ENCODE measurements at regions not wholly inside any gene's neighbourhood (a gene's known extent, or its start where the extent isn't known, plus 50 kb on each side); places are given as distances from the start of the nearest gene placed in this dataset.

DNA sequence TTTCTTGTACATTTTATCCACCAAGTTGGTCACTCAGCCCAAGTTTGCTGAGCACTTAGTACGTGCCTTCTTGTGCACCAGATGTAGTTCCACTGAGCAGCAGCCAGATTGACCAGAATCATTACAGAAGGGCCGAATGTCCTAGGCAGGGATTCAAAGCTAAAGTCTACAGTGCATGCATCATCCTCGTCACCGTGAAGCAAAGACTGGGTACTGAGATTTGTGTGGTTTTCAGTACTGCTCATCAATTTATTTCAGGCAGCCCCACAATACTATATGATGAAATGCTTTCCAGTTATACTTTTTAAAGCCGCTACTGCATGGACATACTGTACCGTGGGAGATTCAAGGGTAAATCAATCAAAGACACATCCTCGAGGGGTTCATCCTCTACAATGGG, 227.0 kb downstream of the ARRDC4 start:
- Histone ChIP-seq H3K27ac (ENCODE audit: low read depth, low read length) (no peak overlapping the region), H3F3A (ENCODE audit: control insufficient read depth, insufficient read depth) (no peaks in the 10 kb centered on the region), H3K4me2 (ENCODE audit: low read length) (no peak overlapping the region), H3K36me3 (ENCODE audit: control insufficient read depth, low read length) (no peaks in the 10 kb centered on the region), H3K27me3 (ENCODE audit: control insufficient read depth, low read length) (peaks cover 6% of the 10 kb centered on the region), H3K9me3 (ENCODE audit: control insufficient read depth, insufficient read depth, low read length) (no peaks in the 10 kb centered on the region), H4K20me1 (ENCODE audit: control insufficient read depth, insufficient read depth, low read depth, low read length) (no peaks in the 10 kb centered on the region), H3K9me2 (replicated peaks; ENCODE audit: control insufficient read depth, low read length) (no peaks in the 10 kb centered on the region), H3K4me3 (ENCODE audit: low read length) (no peak overlapping the region), H3K79me2 (ENCODE audit: control insufficient read depth, low read length) (no peaks in the 10 kb centered on the region), H3K4me1 (ENCODE audit: control insufficient read depth, low read length) (no peaks in the 10 kb centered on the region)
- TF ChIP-seq CTCF (IDR thresholded peaks at IDR 0.05; ENCODE audit: low read depth, low read length, poor library complexity, severe bottlenecking) (no peak), EZH2phosphoT487 (IDR thresholded peaks at IDR 0.05; ENCODE audit: borderline replicate concordance, low read length) (no peak)

- Histone ChIP-seq H3K9me3 (ENCODE audit: control insufficient read depth, insufficient read depth, low read length) (no peaks in the 10 kb centered on the region), H3K4me1 (ENCODE audit: control insufficient read depth, low read length) (no peaks in the 10 kb centered on the region), H3K9me2 (replicated peaks; ENCODE audit: control insufficient read depth, low read length) (no peaks in the 10 kb centered on the region), H3K27me3 (ENCODE audit: control insufficient read depth, low read length) (peaks cover 6% of the 10 kb centered on the region; the same call in 1 of the 2 replicates), H3K27ac (ENCODE audit: low read depth, low read length) (no peak overlapping the region), H3F3A (ENCODE audit: control insufficient read depth, insufficient read depth) (no peaks in the 10 kb centered on the region), H3K4me2 (ENCODE audit: low read length) (no peak overlapping the region), H3K79me2 (ENCODE audit: control insufficient read depth, low read length) (no peaks in the 10 kb centered on the region), H3K4me3 (ENCODE audit: low read length) (no peak overlapping the region), H4K20me1 (ENCODE audit: control insufficient read depth, insufficient read depth, low read depth, low read length) (no peaks in the 10 kb centered on the region), H3K36me3 (ENCODE audit: control insufficient read depth, low read length) (no peaks in the 10 kb centered on the region)
- TF ChIP-seq CTCF (IDR thresholded peaks at IDR 0.05; ENCODE audit: low read depth, low read length, poor library complexity, severe bottlenecking) (no peak), EZH2phosphoT487 (IDR thresholded peaks at IDR 0.05; ENCODE audit: borderline replicate concordance, low read length) (no peak)
These were observed 230.4 kb downstream of the ARRDC4 start for GRCh38 chr15:98190914-98191313.

DNA sequence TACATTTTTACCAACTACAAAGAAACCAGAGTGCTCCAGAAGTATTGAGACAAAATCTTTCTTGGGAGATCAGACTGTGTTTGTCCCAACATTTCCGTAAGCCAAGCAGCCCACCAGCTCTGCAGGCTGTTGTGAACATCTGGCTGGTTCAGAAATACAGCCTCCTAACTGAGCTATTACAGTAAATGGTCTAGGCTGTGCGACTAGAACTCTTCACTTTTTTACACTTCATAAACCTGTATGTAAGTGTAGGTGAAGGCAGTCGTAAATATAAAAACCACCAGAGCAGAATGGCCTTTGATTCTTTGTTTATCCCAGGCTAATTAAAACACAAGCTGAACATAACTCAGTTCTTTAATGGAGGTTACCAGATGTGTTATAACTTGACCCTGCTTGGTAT, 235.3 kb downstream of the ARRDC4 start:
- no peaks in the 10 kb centered on the region for H3K36me3 ChIP-seq (ENCODE audit: control insufficient read depth, low read length)
- H3K27ac ChIP-seq (ENCODE audit: low read depth, low read length) = no peak overlapping the region
- no peaks in the 10 kb centered on the region for H4K20me1 ChIP-seq (ENCODE audit: control insufficient read depth, insufficient read depth, low read depth, low read length)
- no peaks in the 10 kb centered on the region for H3K79me2 ChIP-seq (ENCODE audit: control insufficient read depth, low read length)
- TF ChIP-seq EZH2phosphoT487 (IDR thresholded peaks at IDR 0.05; ENCODE audit: borderline replicate concordance, low read length) = no peak
- no peak for TF ChIP-seq CTCF (IDR thresholded peaks at IDR 0.05; ENCODE audit: low read depth, low read length, poor library complexity, severe bottlenecking)
- H3K9me2 ChIP-seq (replicated peaks; ENCODE audit: control insufficient read depth, low read length) = no peaks in the 10 kb centered on the region
- no peak overlapping the region for H3K4me2 ChIP-seq (ENCODE audit: low read length)
- H3K9me3 ChIP-seq (ENCODE audit: control insufficient read depth, insufficient read depth, low read length) = no peaks in the 10 kb centered on the region
- no peaks in the 10 kb centered on the region for H3K4me1 ChIP-seq (ENCODE audit: control insufficient read depth, low read length)
- no peaks in the 10 kb centered on the region for H3K27me3 ChIP-seq (ENCODE audit: control insufficient read depth, low read length)
- no peaks in the 10 kb centered on the region for H3F3A ChIP-seq (ENCODE audit: control insufficient read depth, insufficient read depth)
- H3K4me3 ChIP-seq (ENCODE audit: low read length) = no peak overlapping the region

GRCh38 chr15:98196371-98196770, 235.9 kb downstream of the ARRDC4 start:
- no peaks in the 10 kb centered on the region for H4K20me1 ChIP-seq (ENCODE audit: control insufficient read depth, insufficient read depth, low read depth, low read length)
- H3K4me1 ChIP-seq (ENCODE audit: control insufficient read depth, low read length) = no peaks in the 10 kb centered on the region
- no peaks in the 10 kb centered on the region for H3F3A ChIP-seq (ENCODE audit: control insufficient read depth, insufficient read depth)
- no peaks in the 10 kb centered on the region for H3K9me3 ChIP-seq (ENCODE audit: control insufficient read depth, insufficient read depth, low read length)
- no peak overlapping the region for H3K27ac ChIP-seq (ENCODE audit: low read depth, low read length)
- no peak for TF ChIP-seq CTCF (IDR thresholded peaks at IDR 0.05; ENCODE audit: low read depth, low read length, poor library complexity, severe bottlenecking)
- no peak for TF ChIP-seq EZH2phosphoT487 (IDR thresholded peaks at IDR 0.05; ENCODE audit: borderline replicate concordance, low read length)
- H3K4me3 ChIP-seq (ENCODE audit: low read length) = no peak overlapping the region
- no peaks in the 10 kb centered on the region for H3K36me3 ChIP-seq (ENCODE audit: control insufficient read depth, low read length)
- H3K4me2 ChIP-seq (ENCODE audit: low read length) = no peak overlapping the region
- H3K79me2 ChIP-seq (ENCODE audit: control insufficient read depth, low read length) = no peaks in the 10 kb centered on the region
- no peaks in the 10 kb centered on the region for H3K27me3 ChIP-seq (ENCODE audit: control insufficient read depth, low read length)
- no peaks in the 10 kb centered on the region for H3K9me2 ChIP-seq (replicated peaks; ENCODE audit: control insufficient read depth, low read length)

Data from DOHH2 (cell line).